GM19328 (cell line): ENCODE measurements at regions not wholly inside any gene's neighbourhood (a gene's known extent, or its start where the extent isn't known, plus 50 kb on each side); places are given as distances from the start of the nearest gene placed in this dataset.
"Not testable (repeated sequence)": the region's sequence is repeated elsewhere in the genome, so short reads cannot be mapped to it uniquely, and the experiment has no call there.

Experiments used
- ATAC-seq: cut with Tn5 transposase; IDR thresholded peaks from one replicate; pipeline ENCODE4 v1.9.1; 2021; ENCODE audit warnings: mild to moderate bottlenecking, moderate library complexity; ENCODE audit not compliant: unreplicated experiment

- ATAC-seq, result no peak
Observed at GRCh38 chr18:22067682-22068081, 101.7 kb upstream of the GATA6 start.

GRCh38 chr18:22068784-22069183, 100.6 kb upstream of the GATA6 start:
- not testable (repeated sequence) for ATAC-seq

GRCh38 chr18:22069916-22070315, 99.5 kb upstream of the GATA6 start:
- no peak for ATAC-seq

- ATAC-seq, result no peak
Observed at GRCh38 chr18:22073411-22073810, 96.0 kb upstream of the GATA6 start.

GRCh38 chr18:22074282-22075070, 94.9 kb upstream of the GATA6 start:
- no peak for ATAC-seq

- ATAC-seq, result no peak
Observed at GRCh38 chr18:22080035-22080434, 89.4 kb upstream of the GATA6 start.

- no peak for ATAC-seq
Observed at GRCh38 chr18:22082408-22082807, 87.0 kb upstream of the GATA6 start.

GRCh38 chr18:22084547-22084946, 84.8 kb upstream of the GATA6 start:
- ATAC-seq, result no peak

- ATAC-seq, result no peak
Observed at GRCh38 chr18:22086973-22087372, 82.4 kb upstream of the GATA6 start.

GRCh38 chr18:22088029-22088428, 81.4 kb upstream of the GATA6 start:
- no peak for ATAC-seq

- ATAC-seq, result no peak
Observed at GRCh38 chr18:22088996-22089640, 80.3 kb upstream of the GATA6 start.

GRCh38 chr18:22091341-22091740, 78.0 kb upstream of the GATA6 start:
- ATAC-seq, result no peak

GRCh38 chr18:22093731-22094357, 75.5 kb upstream of the GATA6 start:
- ATAC-seq, result no peak

GRCh38 chr18:22094358-22094734, 75.0 kb upstream of the GATA6 start:
- ATAC-seq, result no peak

- ATAC-seq, result no peak
Observed at GRCh38 chr18:22098563-22098989, 70.8 kb upstream of the GATA6 start.

GRCh38 chr18:22099925-22100324, 69.5 kb upstream of the GATA6 start:
- no peak for ATAC-seq

GRCh38 chr18:22101731-22102130, 67.7 kb upstream of the GATA6 start:
- no peak for ATAC-seq

GRCh38 chr18:22102953-22103646, 66.3 kb upstream of the GATA6 start:
- ATAC-seq, result no peak

- no peak for ATAC-seq
Observed at GRCh38 chr18:22103647-22104031, 65.8 kb upstream of the GATA6 start.

- no peak for ATAC-seq
Observed at GRCh38 chr18:22106536-22107292, 62.7 kb upstream of the GATA6 start.

GRCh38 chr18:22108674-22109073, 60.7 kb upstream of the GATA6 start:
- ATAC-seq, result no peak
